ENCODE measurements at regions not wholly inside any gene's neighbourhood (a gene's known extent, or its start where the extent isn't known, plus 50 kb on each side); places are given as distances from the start of the nearest gene placed in this dataset.

- no peak for TF ChIP-seq CTCF (IDR thresholded peaks at IDR 0.05; ENCODE audit: control insufficient read depth, insufficient read depth, low read depth, low read length, missing control alignments)
- DNase-seq (ENCODE audit: low read depth) = no peak
- H3K4me3 ChIP-seq (ENCODE audit: control insufficient read depth, low read depth, low read length) = no peak overlapping the region
Measured at GRCh38 chr11:115579181-115579825, 75.1 kb upstream of the CADM1 start.

GRCh38 chr11:115578275-115578674 lies 74.1 kb upstream of the CADM1 start:
- H3K4me3 ChIP-seq (ENCODE audit: control insufficient read depth, low read depth, low read length) = no peak overlapping the region
- DNase-seq (ENCODE audit: low read depth) = no peak
- no peak for TF ChIP-seq CTCF (IDR thresholded peaks at IDR 0.05; ENCODE audit: control insufficient read depth, insufficient read depth, low read depth, low read length, missing control alignments)

GRCh38 chr11:115577701-115578100 lies 73.5 kb upstream of the CADM1 start:
- no peak for DNase-seq (ENCODE audit: low read depth)

GRCh38 chr11:115576606-115577380 lies 72.6 kb upstream of the CADM1 start:
- DNase-seq (ENCODE audit: low read depth) = no peak
- no peak overlapping the region for H3K4me3 ChIP-seq (ENCODE audit: control insufficient read depth, low read depth, low read length)
- no peak for TF ChIP-seq CTCF (IDR thresholded peaks at IDR 0.05; ENCODE audit: control insufficient read depth, insufficient read depth, low read depth, low read length, missing control alignments)

More at GRCh38 chr11:115577701-115578100, 73.5 kb upstream of the CADM1 start:
- no peak overlapping the region for H3K4me3 ChIP-seq (ENCODE audit: control insufficient read depth, low read depth, low read length)
- TF ChIP-seq CTCF (IDR thresholded peaks at IDR 0.05; ENCODE audit: control insufficient read depth, insufficient read depth, low read depth, low read length, missing control alignments) = no peak

- H3K4me3 ChIP-seq (ENCODE audit: control insufficient read depth, low read depth, low read length) = no peak overlapping the region
- no peak for TF ChIP-seq CTCF (IDR thresholded peaks at IDR 0.05; ENCODE audit: control insufficient read depth, insufficient read depth, low read depth, low read length, missing control alignments)
- no peak for DNase-seq (ENCODE audit: low read depth)
Measured at GRCh38 chr11:115572551-115572950, 68.3 kb upstream of the CADM1 start.

- H3K4me3 ChIP-seq (ENCODE audit: control insufficient read depth, low read depth, low read length) = no peak overlapping the region
- no peak for TF ChIP-seq CTCF (IDR thresholded peaks at IDR 0.05; ENCODE audit: control insufficient read depth, insufficient read depth, low read depth, low read length, missing control alignments)
- DNase-seq (ENCODE audit: low read depth) = no peak
Measured at GRCh38 chr11:115566180-115566764, 62.1 kb upstream of the CADM1 start.

Data from AG09309 (cell line).